ENCODE measurements at regions not wholly inside any gene's neighbourhood (a gene's known extent, or its start where the extent isn't known, plus 50 kb on each side); places are given as distances from the start of the nearest gene placed in this dataset.
A peak's percentile ranks its signal among the peaks of the same experiment; 100 is the strongest.

GRCh38 chr1:108051631-108052377, 86.8 kb upstream of the VAV3 start (continued):
- TF ChIP-seq ZHX2 (IDR thresholded peaks at IDR 0.05; ENCODE audit: low read depth) (no peak), ZHX2 (CRISPR knock-in tag; IDR thresholded peaks at IDR 0.05; ENCODE audit: borderline replicate concordance) (no peak), NR2C2 (CRISPR knock-in tag; IDR thresholded peaks at IDR 0.05; ENCODE audit: borderline replicate concordance) (peak; percentile 44; the same call in 1 of the 2 replicates), ZBTB39 (CRISPR knock-in tag; IDR thresholded peaks at IDR 0.05) (no peak), ZNF160 (CRISPR knock-in tag; IDR thresholded peaks at IDR 0.05) (no peak; the same call in 1 of the 2 replicates), CENPT (CRISPR knock-in tag; IDR thresholded peaks at IDR 0.05; ENCODE audit: low read depth) (no peak), NCOR1 (IDR thresholded peaks at IDR 0.05; ENCODE audit: borderline replicate concordance, low read length) (peak; percentile 56; the same call in 1 of the 2 replicates), HINFP (CRISPR knock-in tag; IDR thresholded peaks at IDR 0.05; ENCODE audit: low read depth) (no peak), XBP1 (CRISPR knock-in tag; IDR thresholded peaks at IDR 0.05) (no peak), ZNF558 (CRISPR knock-in tag; IDR thresholded peaks at IDR 0.05; ENCODE audit: borderline replicate concordance) (no peak), ISL2 (CRISPR knock-in tag; IDR thresholded peaks at IDR 0.05) (peak; percentile 42; the same call in 1 of the 2 replicates), NR2F2 (IDR thresholded peaks at IDR 0.05; ENCODE audit: borderline replicate concordance, low read depth) (0 out of 2 replicates have a peak, but pooled peaks have one; percentile 34), NFE2L2 (IDR thresholded peaks at IDR 0.05; ENCODE audit: low read length) (no peak), CREB1 (IDR thresholded peaks at IDR 0.05) (no peak), CREB1 (CRISPR knock-in tag; IDR thresholded peaks at IDR 0.05) (peak; percentile 58), MXD3 (CRISPR knock-in tag; IDR thresholded peaks at IDR 0.05) (no peak), TAF1 (CRISPR knock-in tag; IDR thresholded peaks at IDR 0.05) (no peak), FOXK1 (CRISPR knock-in tag; IDR thresholded peaks at IDR 0.05; ENCODE audit: borderline replicate concordance, low read depth) (no peak), U2AF2 (IDR thresholded peaks at IDR 0.05; ENCODE audit: low read depth, low read length) (no peak), SIX1 (CRISPR knock-in tag; IDR thresholded peaks at IDR 0.05; ENCODE audit: borderline replicate concordance) (peak; percentile 98), ZSCAN21 (CRISPR knock-in tag; IDR thresholded peaks at IDR 0.05; ENCODE audit: borderline replicate concordance) (no peak)

Data from HepG2 (cell line).